Ramos (cell line): ENCODE measurements at regions not wholly inside any gene's neighbourhood (a gene's known extent, or its start where the extent isn't known, plus 50 kb on each side); places are given as distances from the start of the nearest gene placed in this dataset.
"Not testable (repeated sequence)": the region's sequence is repeated elsewhere in the genome, so short reads cannot be mapped to it uniquely, and the experiment has no call there.

Experiments
- in situ Hi-C: fragments of 300-500 bp; cut with MboI; formaldehyde crosslinking; loops from one replicate; pipeline ENCODE4 v1.14.3; 2022; ENCODE audit warnings: low sequenced_read_pairs; ENCODE audit not compliant: unreplicated experiment

DNA sequence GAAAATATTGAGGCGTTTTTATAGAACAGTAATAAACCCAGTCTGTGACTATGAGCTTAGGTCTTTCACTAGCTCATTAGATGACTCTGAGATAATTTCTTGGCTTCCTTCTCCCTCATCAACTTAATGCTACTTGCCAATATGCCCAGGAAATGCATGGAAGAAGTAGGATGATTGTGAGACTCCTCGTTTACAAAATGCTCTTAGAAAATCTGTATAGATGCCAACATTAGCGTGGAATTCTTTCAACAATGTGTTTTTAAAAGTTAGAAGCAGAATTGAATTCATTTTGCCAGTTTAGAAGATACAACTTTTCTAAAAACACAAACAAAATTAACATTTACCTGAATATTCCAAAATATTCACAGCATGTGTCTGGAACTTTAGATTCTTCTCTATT lies 424.6 kb downstream of the BTG1 start:
- in situ Hi-C loops: no loop called here

- in situ Hi-C loops: no loop called here
These were observed 427.3 kb downstream of the BTG1 start for GRCh38 chr12:91718326-91718725.

DNA sequence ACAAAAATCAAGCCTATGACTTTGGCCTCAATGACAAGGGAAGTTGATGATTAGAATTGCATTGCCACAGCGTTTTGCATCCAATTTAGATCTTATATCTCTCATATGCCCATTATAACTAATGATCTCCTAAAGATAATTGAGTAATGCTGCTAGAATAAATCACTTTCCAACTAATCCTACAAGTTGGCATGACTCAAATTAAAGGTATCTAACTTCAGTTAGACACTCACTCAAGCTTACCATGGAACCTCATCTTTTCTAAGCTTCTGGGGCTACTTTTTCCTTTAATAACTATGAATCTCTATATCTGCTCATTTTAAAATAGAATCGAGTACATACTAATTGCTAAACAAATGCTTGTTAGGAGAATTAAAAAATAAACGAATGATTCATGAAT lies 427.8 kb downstream of the BTG1 start:
- in situ Hi-C loops: no loop called here

DNA sequence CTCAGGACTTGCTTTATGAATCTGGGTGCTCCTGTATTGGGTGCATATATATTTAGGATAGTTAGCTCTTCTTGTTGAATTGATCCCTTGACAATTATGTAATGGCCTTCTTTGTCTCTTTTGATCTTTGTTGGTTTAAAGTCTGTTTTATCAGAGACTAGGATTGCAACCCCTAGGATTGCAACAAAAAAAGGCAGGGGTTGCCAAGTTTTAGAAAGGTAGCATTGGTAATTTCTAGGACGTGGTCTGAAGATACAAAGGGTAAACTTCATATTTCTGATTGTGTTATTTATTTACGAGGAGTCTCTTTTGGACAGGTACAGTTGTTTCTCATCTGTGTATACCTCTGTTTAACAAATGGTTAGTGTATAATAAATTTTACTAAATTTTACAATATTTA lies 433.7 kb downstream of the BTG1 start:
- in situ Hi-C loops: not testable (repeated sequence)

GRCh38 chr12:91706466-91706865 lies 439.2 kb downstream of the BTG1 start:
- in situ Hi-C loops: no loop called here

GRCh38 chr12:91704446-91704845 lies 441.2 kb downstream of the BTG1 start:
- in situ Hi-C loops: no loop called here

DNA sequence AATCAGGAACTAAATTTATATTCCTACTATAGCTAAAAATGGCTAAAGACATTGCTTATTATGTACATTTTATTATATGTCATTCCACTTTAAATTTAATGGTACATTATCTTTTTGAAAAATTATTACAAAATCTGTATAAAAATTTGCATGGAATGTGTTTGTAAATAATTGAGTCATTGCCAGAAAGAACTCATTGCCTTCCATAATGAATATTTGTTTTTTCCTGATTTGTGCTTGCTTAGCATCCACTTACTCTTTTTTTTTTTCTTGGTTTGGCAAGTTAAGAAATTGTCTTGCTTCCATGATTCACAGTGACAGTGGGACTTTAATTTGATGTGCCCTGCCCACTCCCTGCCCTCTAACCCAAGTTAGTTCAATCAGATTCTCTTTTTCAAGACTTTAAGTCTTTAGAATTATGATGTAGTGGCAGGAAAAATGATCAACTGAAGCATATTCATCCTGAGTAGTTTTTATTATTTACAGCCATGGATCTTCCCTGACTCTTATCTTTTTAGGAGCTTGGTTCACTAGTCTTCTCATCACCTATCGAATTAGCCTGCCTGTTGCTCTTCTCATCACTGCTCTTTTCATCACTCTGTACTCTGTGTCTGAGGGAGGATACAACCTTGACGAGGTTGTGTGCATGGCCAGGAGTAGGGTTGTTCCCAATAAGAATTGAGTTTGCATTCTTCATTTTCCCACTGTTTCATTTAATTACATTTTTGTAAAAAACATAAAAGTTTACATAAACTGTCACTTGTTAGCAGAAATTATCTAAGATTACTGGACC lies 442.0 kb downstream of the BTG1 start:
- in situ Hi-C loops: no loop called here

DNA sequence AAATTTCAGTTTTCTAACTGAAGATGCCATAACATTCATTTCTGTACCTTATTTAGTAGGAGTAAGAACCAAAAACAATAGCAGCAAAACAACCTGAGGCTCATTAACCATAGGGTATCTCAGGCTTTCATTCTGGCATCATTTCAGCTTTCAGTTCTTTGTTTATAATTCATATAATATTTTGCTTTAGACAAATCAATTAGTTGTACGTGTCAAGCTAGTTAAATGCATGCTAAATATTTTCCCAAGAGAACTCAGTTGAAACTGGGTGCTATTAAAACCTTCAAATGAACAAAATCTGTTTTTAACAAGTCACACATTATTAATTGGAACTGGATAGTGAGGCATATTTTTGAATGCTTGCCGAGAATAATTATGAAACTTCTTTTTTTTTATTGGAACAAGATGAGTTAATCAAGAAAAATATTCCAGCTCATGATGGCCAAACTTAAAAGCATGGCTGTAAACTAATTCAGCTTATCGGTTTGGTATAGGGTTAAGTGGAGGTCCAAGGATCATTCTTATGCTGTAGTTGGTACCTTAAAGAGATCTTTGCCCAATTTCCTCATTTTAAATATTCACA lies 442.7 kb downstream of the BTG1 start:
- in situ Hi-C loops: no loop called here

DNA sequence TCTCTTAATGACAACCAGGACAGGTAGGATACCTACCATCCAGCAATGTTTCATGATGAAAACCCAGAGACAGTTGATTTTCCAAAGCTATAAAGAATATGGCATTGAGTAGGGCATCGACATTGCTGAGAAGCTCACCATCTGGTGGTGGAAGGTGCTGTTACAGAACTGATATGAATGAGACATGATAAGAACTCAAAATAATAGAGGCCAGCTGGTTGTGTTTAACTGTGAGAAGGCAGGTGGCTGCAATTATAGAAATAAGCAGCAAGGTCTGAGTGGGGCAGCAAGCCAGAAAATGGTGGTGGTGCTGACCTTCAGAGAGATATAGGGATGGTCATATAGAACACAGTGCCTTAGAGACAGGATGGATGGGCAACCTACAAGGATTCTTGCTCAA lies 449.7 kb downstream of the BTG1 start:
- in situ Hi-C loops: no loop called here

DNA sequence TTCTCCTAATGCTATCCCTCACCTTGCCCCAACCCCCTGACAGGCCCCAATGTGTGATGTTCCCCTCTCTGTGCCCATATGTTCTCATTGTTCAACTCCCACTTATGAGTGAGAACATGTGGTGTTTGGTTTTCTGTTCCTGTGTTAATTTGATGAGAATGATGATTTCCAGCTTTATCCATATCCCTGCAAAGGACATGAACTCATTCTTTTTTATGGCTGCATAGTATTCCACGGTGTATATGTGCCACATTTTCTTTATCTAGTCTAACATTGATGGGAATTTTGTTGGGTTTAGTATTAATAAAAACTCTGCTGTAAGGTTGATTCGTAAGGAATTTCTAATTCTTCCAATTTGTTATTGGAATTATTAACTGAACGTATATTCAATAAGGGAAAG lies 450.2 kb downstream of the BTG1 start:
- in situ Hi-C loops: not testable (repeated sequence)

DNA sequence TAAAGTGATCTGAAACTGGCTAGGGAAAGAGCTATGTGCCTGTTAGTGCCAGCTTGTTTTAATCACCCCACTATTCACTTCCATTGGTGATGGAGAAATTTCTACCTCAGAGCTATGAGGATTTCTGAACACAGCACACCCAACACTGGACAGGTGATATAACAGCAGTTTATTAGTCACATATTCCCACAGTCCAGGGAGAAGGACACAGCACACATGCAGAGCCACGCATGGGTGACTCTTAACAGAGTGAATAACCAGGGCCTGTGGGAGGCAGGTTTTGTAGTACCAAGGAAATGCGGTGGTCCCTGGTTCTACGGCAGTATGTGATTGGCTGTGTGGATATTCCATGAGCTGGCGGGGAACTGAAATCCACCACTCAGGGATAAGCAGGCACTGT lies 455.1 kb downstream of the BTG1 start:
- in situ Hi-C loops: no loop called here

GRCh38 chr12:91687052-91688017 lies 458.3 kb downstream of the BTG1 start:
- in situ Hi-C loops: no loop called here

GRCh38 chr12:91685917-91686316 lies 459.7 kb downstream of the BTG1 start:
- in situ Hi-C loops: no loop called here

- in situ Hi-C loops: no loop called here
These were observed 463.9 kb downstream of the BTG1 start for GRCh38 chr12:91681751-91682150.

- in situ Hi-C loops: no loop called here
These were observed 464.8 kb downstream of the BTG1 start for GRCh38 chr12:91680864-91681263.

DNA sequence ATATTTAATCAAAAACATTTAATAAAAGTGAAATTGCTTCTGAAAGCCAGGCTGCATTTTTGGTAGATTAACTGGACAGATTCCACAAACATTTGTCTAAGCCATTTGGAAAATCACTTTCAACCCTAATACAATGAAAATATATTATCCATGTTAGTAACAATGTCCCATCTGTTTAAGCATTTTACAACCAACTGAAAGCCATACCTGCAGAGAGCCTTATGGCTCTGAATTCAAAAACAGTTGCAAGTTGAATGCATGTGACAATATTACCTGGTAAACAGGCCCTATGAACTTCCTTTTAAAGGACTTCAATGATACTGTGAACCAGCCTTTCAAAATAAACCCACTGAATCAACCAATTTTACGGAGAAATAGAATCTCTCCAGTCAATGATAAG lies 468.1 kb downstream of the BTG1 start:
- in situ Hi-C loops: no loop called here

GRCh38 chr12:91675401-91675800 lies 470.2 kb downstream of the BTG1 start:
- in situ Hi-C loops: no loop called here

GRCh38 chr12:91672130-91672529 lies 473.5 kb downstream of the BTG1 start:
- in situ Hi-C loops: no loop called here

GRCh38 chr12:91667694-91668093 lies 478.0 kb downstream of the BTG1 start:
- in situ Hi-C loops: no loop called here

GRCh38 chr12:91663744-91664143 lies 481.1 kb upstream of the DCN start:
- in situ Hi-C loops: no loop called here

- in situ Hi-C loops: no loop called here
These were observed 480.7 kb upstream of the DCN start for GRCh38 chr12:91663310-91663709.
